GM10266 (cell line): ENCODE measurements at regions not wholly inside any gene's neighbourhood (a gene's known extent, or its start where the extent isn't known, plus 50 kb on each side); places are given as distances from the start of the nearest gene placed in this dataset.

ENCODE experiments used
- DNase-seq: peaks from one replicate; pipeline ENCODE4 v3.0.0; 2012; ENCODE audit errors: extremely low spot score
- CTCF ChIP-seq: IDR thresholded peaks from 2 replicates; pipeline ENCODE4 v1.5.1; 2012; ENCODE audit warnings: mild to moderate bottlenecking, low read depth; ENCODE audit not compliant: control insufficient read depth, insufficient read depth; ENCODE audit errors: missing control alignments

DNA sequence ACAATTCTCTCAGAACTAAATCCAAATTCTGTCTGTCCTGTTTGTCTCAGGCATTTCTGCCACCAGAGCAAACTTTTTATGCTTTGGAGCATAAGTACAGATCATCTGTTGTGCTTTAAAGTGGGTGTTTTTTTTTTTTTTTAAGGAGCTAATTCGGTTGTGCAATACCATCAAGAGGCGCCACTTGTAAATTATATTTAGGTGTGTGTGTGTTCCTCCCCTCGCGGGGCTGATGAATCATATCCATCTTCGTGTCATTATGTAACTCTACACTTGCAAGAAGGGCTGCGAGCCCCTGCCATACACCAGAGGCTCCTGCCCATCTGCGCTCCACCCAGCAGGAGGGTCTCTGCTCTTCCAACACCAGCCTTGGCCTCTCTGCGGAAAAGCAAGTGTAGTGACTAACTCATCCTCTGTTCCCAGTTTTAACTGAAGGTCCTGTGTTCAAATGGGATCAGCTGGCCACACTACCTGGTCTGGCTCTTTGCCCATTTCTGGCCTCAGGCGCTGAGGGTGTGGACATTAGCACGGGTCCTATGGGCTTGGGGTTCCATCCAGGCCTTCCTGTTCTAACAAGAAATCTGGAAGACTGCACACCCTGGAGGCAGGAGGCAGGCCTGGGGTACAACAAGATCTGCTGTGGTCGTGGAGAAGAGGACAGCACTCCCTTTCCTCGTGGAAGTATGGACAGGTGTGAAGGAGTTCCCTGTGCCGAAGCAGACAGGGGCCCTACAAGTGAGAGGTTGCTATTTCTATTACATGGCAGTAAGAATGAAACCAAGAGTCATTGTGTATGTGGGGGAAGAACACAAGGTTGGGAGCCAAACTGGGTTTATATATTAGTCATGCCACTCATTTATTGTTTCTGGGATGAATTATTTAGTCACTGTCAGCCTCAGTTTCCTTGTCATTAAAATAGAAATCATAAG is 96.1 kb upstream of the MBNL2 start:
- TF ChIP-seq CTCF, result no peak
- DNase-seq, result peak; percentile 63

DNA sequence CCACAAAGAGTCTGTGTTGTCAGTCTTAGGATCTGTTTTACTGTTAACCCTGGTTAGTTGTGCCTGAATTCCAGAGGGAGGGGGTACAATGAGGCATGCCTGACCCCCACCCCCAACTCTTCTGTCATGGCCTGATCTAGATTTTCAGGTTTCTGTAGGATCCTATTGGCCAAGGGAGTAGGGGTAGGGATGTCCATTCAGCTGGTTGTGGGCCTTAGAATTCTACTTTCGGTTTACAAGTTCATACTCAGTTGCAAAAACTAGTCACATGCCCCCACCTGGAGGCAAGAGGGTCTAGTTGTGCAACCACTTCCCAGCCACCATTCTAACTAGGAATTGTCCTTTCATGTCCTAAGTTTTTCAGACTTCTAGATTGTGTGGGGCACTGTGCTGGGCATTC is 94.3 kb upstream of the MBNL2 start:
- no peak for TF ChIP-seq CTCF
- DNase-seq, result no peak

DNA sequence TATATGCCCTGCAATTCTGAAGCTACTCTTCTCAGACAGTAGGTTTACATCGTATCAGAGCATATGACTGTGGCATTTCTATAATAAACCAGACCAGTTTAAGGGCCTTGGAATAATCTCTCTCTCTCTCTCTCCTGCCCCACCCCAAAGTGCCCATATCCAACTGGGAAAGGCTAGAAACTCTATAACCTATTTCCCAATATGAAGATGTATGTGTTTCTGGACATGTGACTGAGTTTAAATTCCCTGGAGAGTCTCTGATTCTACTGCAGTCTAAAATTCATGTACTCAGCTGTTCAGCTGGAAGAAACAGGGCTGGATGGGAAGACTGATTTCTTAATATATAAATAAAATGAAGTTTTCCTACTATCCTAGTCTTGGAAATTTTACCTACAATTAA is 91.9 kb upstream of the MBNL2 start:
- DNase-seq, result no peak
- TF ChIP-seq CTCF, result no peak

DNA sequence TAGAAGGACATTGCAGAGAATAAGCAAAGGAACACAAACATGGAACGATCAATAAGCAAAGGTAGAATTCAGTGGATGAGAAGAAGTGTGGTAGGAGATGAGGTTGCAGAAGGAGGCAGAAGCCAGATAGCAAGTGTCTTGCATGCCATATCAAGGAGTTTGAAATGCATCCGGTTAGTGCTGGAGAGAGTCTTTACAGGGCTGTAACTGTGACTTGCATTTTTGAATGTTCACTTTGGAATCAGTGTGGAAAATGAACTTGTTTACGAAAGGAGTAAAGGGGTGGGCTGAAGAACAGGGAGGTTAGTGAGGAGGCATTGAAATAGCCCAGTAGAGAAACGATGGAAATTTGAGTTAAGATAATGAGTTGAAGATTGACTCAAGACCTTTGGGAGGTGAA is 90.7 kb upstream of the MBNL2 start:
- TF ChIP-seq CTCF, result no peak
- DNase-seq, result no peak

- DNase-seq, result no peak
- TF ChIP-seq CTCF, result no peak
These were observed 88.6 kb upstream of the MBNL2 start for GRCh38 chr13:97133554-97133953.

GRCh38 chr13:97133955-97134354 is 88.2 kb upstream of the MBNL2 start:
- no peak for TF ChIP-seq CTCF

GRCh38 chr13:97134364-97135095 is 87.6 kb upstream of the MBNL2 start:
- no peak for DNase-seq

More at GRCh38 chr13:97133955-97134354, 88.2 kb upstream of the MBNL2 start:
- no peak for DNase-seq

More at GRCh38 chr13:97134364-97135095, 87.6 kb upstream of the MBNL2 start:
- TF ChIP-seq CTCF, result no peak
